ENCODE measurements at regions not wholly inside any gene's neighbourhood (a gene's known extent, or its start where the extent isn't known, plus 50 kb on each side); places are given as distances from the start of the nearest gene placed in this dataset.

GRCh38 chr13:59368693-59369092 is 795.0 kb downstream of the DIAPH3 start:
- TF ChIP-seq REST (IDR thresholded peaks at IDR 0.05; ENCODE audit: insufficient replicate concordance, low read depth) = no peak
- no peak for TF ChIP-seq SPI1 (IDR thresholded peaks at IDR 0.05; ENCODE audit: borderline replicate concordance, low read depth)
- TF ChIP-seq CTCF (IDR thresholded peaks at IDR 0.05; ENCODE audit: insufficient read depth, low read length) = no peak
- TF ChIP-seq GABPA (IDR thresholded peaks at IDR 0.05; ENCODE audit: low read depth) = no peak
- TF ChIP-seq POLR2AphosphoS5 (IDR thresholded peaks at IDR 0.05; ENCODE audit: low read depth) = no peak
- Histone ChIP-seq H3K27ac (replicated peaks) (no peak overlapping the region), H3K27me3 (ENCODE audit: insufficient read depth, poor library complexity, severe bottlenecking) (no peaks in the 10 kb centered on the region), H3K4me3 (replicated peaks; ENCODE audit: insufficient read depth, low read length) (no peak overlapping the region)
- DNase-seq (ENCODE audit: low read depth in 1 of 2, low spot score in 1 of 2) = no peak

GRCh38 chr13:59371229-59371628 is 792.5 kb downstream of the DIAPH3 start:
- H3K4me3 ChIP-seq (replicated peaks; ENCODE audit: insufficient read depth, low read length) = no peak overlapping the region
- TF ChIP-seq POLR2AphosphoS5 (IDR thresholded peaks at IDR 0.05; ENCODE audit: low read depth) (no peak), CTCF (IDR thresholded peaks at IDR 0.05; ENCODE audit: insufficient read depth, low read length) (no peak), GABPA (IDR thresholded peaks at IDR 0.05; ENCODE audit: low read depth) (no peak), SPI1 (IDR thresholded peaks at IDR 0.05; ENCODE audit: borderline replicate concordance, low read depth) (no peak), REST (IDR thresholded peaks at IDR 0.05; ENCODE audit: insufficient replicate concordance, low read depth) (no peak)
- no peaks in the 10 kb centered on the region for H3K27me3 ChIP-seq (ENCODE audit: insufficient read depth, poor library complexity, severe bottlenecking)
- H3K27ac ChIP-seq (replicated peaks) = no peak overlapping the region
- no peak for DNase-seq (ENCODE audit: low read depth in 1 of 2, low spot score in 1 of 2)

- TF ChIP-seq REST (IDR thresholded peaks at IDR 0.05; ENCODE audit: insufficient replicate concordance, low read depth) (no peak), SPI1 (IDR thresholded peaks at IDR 0.05; ENCODE audit: borderline replicate concordance, low read depth) (no peak), CTCF (IDR thresholded peaks at IDR 0.05; ENCODE audit: insufficient read depth, low read length) (no peak), POLR2AphosphoS5 (IDR thresholded peaks at IDR 0.05; ENCODE audit: low read depth) (no peak), GABPA (IDR thresholded peaks at IDR 0.05; ENCODE audit: low read depth) (no peak)
- Histone ChIP-seq H3K27ac (replicated peaks) (no peak overlapping the region), H3K27me3 (ENCODE audit: insufficient read depth, poor library complexity, severe bottlenecking) (peaks cover 1% of the 10 kb centered on the region), H3K4me3 (replicated peaks; ENCODE audit: insufficient read depth, low read length) (no peak overlapping the region)
- no peak for DNase-seq (ENCODE audit: low read depth in 1 of 2, low spot score in 1 of 2)
Observed at GRCh38 chr13:59373341-59373740, 790.4 kb downstream of the DIAPH3 start.

Data from HL-60 (cell line).